Mucosa of stomach (tissue), 1 donor: ENCODE measurements at regions not wholly inside any gene's neighbourhood (a gene's known extent, or its start where the extent isn't known, plus 50 kb on each side); places are given as distances from the start of the nearest gene placed in this dataset.

ENCODE experiments used
- H3K27me3 ChIP-seq: one replicate; pipeline ENCODE4 v1.7.0; 2013; ENCODE audit warnings: mild to moderate bottlenecking, low read length; ENCODE audit not compliant: control insufficient read depth, insufficient read depth
- H3K36me3 ChIP-seq: one replicate; pipeline ENCODE4 v1.7.0; 2013; ENCODE audit warnings: low read length; ENCODE audit not compliant: control insufficient read depth, insufficient read depth
- H3K4me1 ChIP-seq: one replicate; pipeline ENCODE4 v1.7.0; 2013; ENCODE audit warnings: mild to moderate bottlenecking, low read length; ENCODE audit not compliant: control insufficient read depth, insufficient read depth
- H3K4me3 ChIP-seq: one replicate; pipeline ENCODE4 v1.7.0; 2013; ENCODE audit warnings: low read length
- H3K9ac ChIP-seq: one replicate; pipeline ENCODE4 v1.7.0; 2013; ENCODE audit warnings: mild to moderate bottlenecking, low read length, moderate library complexity
- H3K9me3 ChIP-seq: one replicate; pipeline ENCODE4 v1.7.0; 2013; ENCODE audit warnings: mild to moderate bottlenecking, low read length, moderate library complexity; ENCODE audit not compliant: control insufficient read depth
- donor health status: Pancreatic carcinoma.

GRCh38 chr1:184257873-184258272, 129.0 kb upstream of the C1orf21 start:
- H3K9ac ChIP-seq = no peak overlapping the region
- no peaks in the 10 kb centered on the region for H3K9me3 ChIP-seq
- H3K4me3 ChIP-seq = no peak overlapping the region
- no peaks in the 10 kb centered on the region for H3K4me1 ChIP-seq
- no peaks in the 10 kb centered on the region for H3K36me3 ChIP-seq
- no peaks in the 10 kb centered on the region for H3K27me3 ChIP-seq

- no peak overlapping the region for H3K9ac ChIP-seq
- no peaks in the 10 kb centered on the region for H3K27me3 ChIP-seq
- H3K36me3 ChIP-seq = no peaks in the 10 kb centered on the region
- H3K9me3 ChIP-seq = no peaks in the 10 kb centered on the region
- H3K4me3 ChIP-seq = no peak overlapping the region
- H3K4me1 ChIP-seq = no peaks in the 10 kb centered on the region
These were observed 128.3 kb upstream of the C1orf21 start for GRCh38 chr1:184258525-184258924.

- Histone ChIP-seq H3K4me1 (no peaks in the 10 kb centered on the region), H3K36me3 (no peaks in the 10 kb centered on the region), H3K9ac (no peak overlapping the region), H3K4me3 (no peak overlapping the region), H3K27me3 (no peaks in the 10 kb centered on the region), H3K9me3 (no peaks in the 10 kb centered on the region)
These were observed 126.4 kb upstream of the C1orf21 start for GRCh38 chr1:184260382-184260781.

DNA sequence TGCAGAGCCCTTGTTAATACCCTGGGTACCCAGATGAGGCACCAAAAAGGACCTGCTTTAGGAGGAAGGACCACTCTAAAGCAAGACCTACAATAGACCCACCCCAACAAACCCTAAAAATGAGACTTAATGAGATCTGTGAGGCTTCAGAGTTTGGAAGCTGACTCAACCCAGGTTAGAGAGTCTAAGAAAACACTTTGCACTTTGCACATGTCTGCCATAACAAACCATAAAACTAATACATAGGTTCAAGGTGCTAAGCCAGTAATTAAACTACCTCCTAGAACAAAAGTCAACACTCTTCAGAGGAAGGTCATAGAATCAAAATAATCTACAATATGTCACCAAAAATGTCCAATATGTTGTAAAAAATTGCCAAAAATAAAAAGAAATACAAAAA, 124.7 kb upstream of the C1orf21 start:
- Histone ChIP-seq H3K9ac (no peak overlapping the region), H3K4me3 (no peak overlapping the region), H3K27me3 (no peaks in the 10 kb centered on the region), H3K9me3 (no peaks in the 10 kb centered on the region), H3K4me1 (no peaks in the 10 kb centered on the region), H3K36me3 (no peaks in the 10 kb centered on the region)

DNA sequence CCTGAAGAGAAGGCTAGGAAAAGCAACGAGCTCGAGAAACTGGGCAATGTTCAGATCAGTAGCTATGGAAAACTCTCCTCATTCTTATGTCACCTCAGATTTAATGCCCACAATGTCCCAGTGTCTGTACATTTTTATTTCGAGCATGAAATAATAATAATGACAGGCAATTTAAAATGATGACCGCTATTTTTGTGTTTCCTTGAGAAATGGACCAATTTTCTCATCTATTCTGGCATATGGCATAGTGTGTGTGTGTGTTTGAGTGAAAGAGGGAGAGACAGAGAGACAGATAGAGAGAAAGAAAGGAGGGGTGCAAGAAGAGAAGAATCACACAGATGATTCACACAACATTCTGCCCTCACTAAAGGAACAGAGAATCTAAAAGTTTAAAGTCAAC, 119.1 kb upstream of the C1orf21 start:
- no peaks in the 10 kb centered on the region for H3K36me3 ChIP-seq
- H3K9me3 ChIP-seq = no peaks in the 10 kb centered on the region
- H3K4me1 ChIP-seq = no peaks in the 10 kb centered on the region
- no peak overlapping the region for H3K9ac ChIP-seq
- H3K4me3 ChIP-seq = no peak overlapping the region
- no peaks in the 10 kb centered on the region for H3K27me3 ChIP-seq

GRCh38 chr1:184270556-184270955, 116.3 kb upstream of the C1orf21 start:
- H3K27me3 ChIP-seq = no peaks in the 10 kb centered on the region
- no peaks in the 10 kb centered on the region for H3K4me1 ChIP-seq
- H3K36me3 ChIP-seq = no peaks in the 10 kb centered on the region

GRCh38 chr1:184272175-184272866, 114.5 kb upstream of the C1orf21 start:
- Histone ChIP-seq H3K9me3 (no peaks in the 10 kb centered on the region), H3K4me1 (no peaks in the 10 kb centered on the region), H3K27me3 (no peaks in the 10 kb centered on the region), H3K4me3 (no peak overlapping the region), H3K9ac (no peak overlapping the region), H3K36me3 (no peaks in the 10 kb centered on the region)

More at GRCh38 chr1:184270556-184270955, 116.3 kb upstream of the C1orf21 start:
- H3K9ac ChIP-seq = no peak overlapping the region
- H3K4me3 ChIP-seq = no peak overlapping the region
- no peaks in the 10 kb centered on the region for H3K9me3 ChIP-seq

- Histone ChIP-seq H3K4me1 (no peaks in the 10 kb centered on the region), H3K4me3 (no peak overlapping the region), H3K9ac (no peak overlapping the region), H3K9me3 (no peaks in the 10 kb centered on the region), H3K36me3 (no peaks in the 10 kb centered on the region), H3K27me3 (no peaks in the 10 kb centered on the region)
These were observed 110.4 kb upstream of the C1orf21 start for GRCh38 chr1:184276416-184276815.

- H3K27me3 ChIP-seq = no peaks in the 10 kb centered on the region
- no peaks in the 10 kb centered on the region for H3K9me3 ChIP-seq
- H3K4me3 ChIP-seq = no peak overlapping the region
- no peak overlapping the region for H3K9ac ChIP-seq
- H3K4me1 ChIP-seq = no peaks in the 10 kb centered on the region
- H3K36me3 ChIP-seq = no peaks in the 10 kb centered on the region
These were observed 106.8 kb upstream of the C1orf21 start for GRCh38 chr1:184279911-184280458.

DNA sequence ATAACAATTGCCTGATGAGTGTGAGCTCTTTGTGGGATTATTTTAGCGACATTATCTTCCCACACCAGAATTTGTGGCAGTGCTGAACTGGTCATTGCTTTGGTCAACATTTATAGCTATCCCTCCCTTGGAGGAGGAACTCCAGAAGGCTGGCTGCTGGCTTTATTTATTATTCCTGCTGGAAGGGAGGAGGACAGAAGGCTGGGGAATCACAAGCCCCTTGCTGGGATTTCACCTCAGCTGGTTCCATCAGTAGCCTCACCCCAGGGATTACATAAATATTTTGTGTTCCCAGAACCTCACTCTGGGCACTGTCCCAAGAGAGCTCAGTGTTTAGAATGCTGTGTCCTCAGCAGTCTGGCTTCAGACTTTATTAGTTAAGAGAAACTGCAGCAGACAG, 102.8 kb upstream of the C1orf21 start:
- no peaks in the 10 kb centered on the region for H3K36me3 ChIP-seq
- no peak overlapping the region for H3K9ac ChIP-seq
- H3K27me3 ChIP-seq = no peaks in the 10 kb centered on the region
- H3K4me1 ChIP-seq = no peaks in the 10 kb centered on the region
- no peaks in the 10 kb centered on the region for H3K9me3 ChIP-seq
- no peak overlapping the region for H3K4me3 ChIP-seq

DNA sequence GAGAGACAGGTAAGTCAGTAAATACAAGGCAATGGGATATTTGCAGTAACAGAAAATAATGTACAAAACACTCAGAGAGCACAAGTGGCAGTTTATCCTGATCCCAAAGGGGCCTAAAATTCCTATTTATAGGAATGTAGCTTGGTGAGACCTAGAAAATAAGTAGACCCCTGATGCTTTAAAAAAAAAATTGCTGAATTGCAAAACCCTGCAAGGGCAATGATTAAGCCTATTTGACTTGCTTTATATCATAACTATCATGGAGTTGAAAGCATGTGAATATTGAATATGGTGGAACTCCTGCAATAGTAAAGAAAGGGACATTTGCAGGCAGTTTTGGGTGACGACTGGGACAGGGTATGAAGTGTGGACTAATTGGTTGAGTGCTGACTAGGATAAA, 101.9 kb upstream of the C1orf21 start:
- no peaks in the 10 kb centered on the region for H3K36me3 ChIP-seq
- no peaks in the 10 kb centered on the region for H3K9me3 ChIP-seq
- H3K27me3 ChIP-seq = no peaks in the 10 kb centered on the region
- no peaks in the 10 kb centered on the region for H3K4me1 ChIP-seq
- no peak overlapping the region for H3K4me3 ChIP-seq
- H3K9ac ChIP-seq = no peak overlapping the region

DNA sequence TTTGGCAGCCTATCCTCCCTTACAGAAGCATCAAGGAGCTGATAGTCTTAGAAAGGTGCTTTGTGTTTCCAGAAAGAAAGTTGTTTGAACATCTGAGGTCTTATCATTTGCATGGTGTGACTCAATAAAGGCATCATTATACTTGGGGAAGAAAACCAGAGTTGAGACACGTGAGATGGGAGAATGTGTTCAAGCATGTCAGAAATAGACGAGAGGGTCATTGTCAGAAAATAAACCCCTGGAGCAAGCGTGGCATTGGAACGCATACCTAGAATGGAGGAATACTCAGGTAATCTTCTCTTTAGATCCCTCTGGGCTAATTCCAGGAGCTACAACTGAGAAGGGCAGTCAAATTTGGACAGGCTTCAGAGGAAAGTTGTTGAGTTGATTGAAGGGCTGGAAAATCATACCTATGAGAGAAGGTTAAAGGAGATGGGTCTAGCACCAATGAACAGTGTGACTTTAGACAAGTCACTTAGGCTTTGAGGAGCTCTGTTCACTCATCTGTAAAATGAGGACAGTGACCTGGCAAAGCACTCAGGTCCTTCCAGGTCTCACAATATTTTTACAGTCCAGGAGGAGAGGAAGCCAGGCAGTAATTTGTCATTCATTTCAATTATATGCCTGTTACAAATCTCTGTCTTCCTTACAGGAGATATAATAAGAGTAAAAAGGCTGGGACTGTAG, 101.3 kb upstream of the C1orf21 start:
- no peak overlapping the region for H3K9ac ChIP-seq
- H3K4me3 ChIP-seq = no peak overlapping the region
- H3K9me3 ChIP-seq = no peaks in the 10 kb centered on the region
- no peaks in the 10 kb centered on the region for H3K27me3 ChIP-seq
- no peaks in the 10 kb centered on the region for H3K36me3 ChIP-seq
- no peaks in the 10 kb centered on the region for H3K4me1 ChIP-seq
